Caco-2 (cell line): ENCODE measurements at regions not wholly inside any gene's neighbourhood (a gene's known extent, or its start where the extent isn't known, plus 50 kb on each side); places are given as distances from the start of the nearest gene placed in this dataset.

Experiments used
- BruUV-seq: library from RNA; stranded (reverse); fragments of 400-500 nt; replicated peaks from 2 replicates; lab custom pipeline; 2021; lab: Mats Ljungman, UMichigan
- CTCF ChIA-PET: fragments of 300-600 bp; sonication (Branson Sonifier 250); formaldehyde crosslinking; loops from one replicate; lab custom pipeline; 2022; ENCODE audit warnings: antibody characterized with exemption; lab: Charles Lee
- POLR2A ChIA-PET: fragments of 300-600 bp; sonication (Branson Sonifier 250); formaldehyde crosslinking; loops from one replicate; lab custom pipeline; 2022; ENCODE audit warnings: antibody characterized with exemption; lab: Charles Lee
- DNase-seq, 2 experiments: peaks; one replicate each; pipeline versions ENCODE4 v3.0.0 to v3.0.0-alpha.2; 2020 to 2022
- H3K27me3 ChIP-seq: replicated peaks from 2 replicates; pipeline ENCODE4 v1.6.0; 2011; ENCODE audit warnings: low read length; ENCODE audit not compliant: control insufficient read depth, insufficient read depth
- H3K36me3 ChIP-seq: 2 replicates; pipeline ENCODE4 v1.5.1; 2011; ENCODE audit warnings: low read length; ENCODE audit not compliant: control insufficient read depth, insufficient read depth
- H3K4me1 ChIP-seq: fragments of 250-450 bp; sonication (Bioruptor Pico); 2 replicates; pipeline ENCODE4 v1.5.1; 2020; ENCODE audit warnings: mild to moderate bottlenecking
- H3K4me3 ChIP-seq: 2 replicates; pipeline ENCODE4 v1.5.1; 2011; ENCODE audit warnings: low read depth, mild to moderate bottlenecking, control low read depth, low read length
- H3K9me3 ChIP-seq: fragments of 250-450 bp; sonication (Bioruptor Pico); 2 replicates; pipeline ENCODE4 v1.5.1; 2020; ENCODE audit warnings: mild to moderate bottlenecking, moderate library complexity
- H3K27ac Mint-ChIP-seq: one replicate; pipeline ENCODE4 v1.8.0; 2022; ENCODE audit warnings: mixed read lengths; ENCODE audit not compliant: unreplicated experiment
- H3K27me3 Mint-ChIP-seq: one replicate; pipeline ENCODE4 v1.8.0; 2022; ENCODE audit warnings: mixed read lengths; ENCODE audit not compliant: insufficient read depth, unreplicated experiment
- H3K36me3 Mint-ChIP-seq: one replicate; pipeline ENCODE4 v1.8.0; 2022; ENCODE audit warnings: mild to moderate bottlenecking, mixed read lengths; ENCODE audit not compliant: insufficient read depth, unreplicated experiment
- H3K4me1 Mint-ChIP-seq: one replicate; pipeline ENCODE4 v1.8.0; 2022; ENCODE audit warnings: low read depth, mixed read lengths; ENCODE audit not compliant: unreplicated experiment
- H3K4me3 Mint-ChIP-seq: one replicate; pipeline ENCODE4 v1.8.0; 2022; ENCODE audit warnings: mild to moderate bottlenecking, moderate library complexity, mixed read lengths; ENCODE audit not compliant: unreplicated experiment
- H3K9me3 Mint-ChIP-seq: one replicate; pipeline ENCODE4 v1.8.0; 2022; ENCODE audit warnings: mixed read lengths; ENCODE audit not compliant: unreplicated experiment
- intact Hi-C: fragments of 100-400 bp; cut with micrococcal nuclease; formaldehyde crosslinking; loops from one replicate; pipeline ENCODE4 v1.10.0; 2022; ENCODE audit not compliant: unreplicated experiment
- TF ChIP-seq, protein P1 (sequence below), 2 experiments: fragments of 200-600 bp in 1 of 2; IDR thresholded peaks; 1 replicate in 1 of 2; 2 replicates in 1 of 2; pipeline versions ENCODE4 v1.5.1 to v1.8.0; 2011 to 2022; ENCODE audit warnings: antibody characterized with exemption in 1 of 2, control low read depth in 1 of 2, inconsistent platforms in 1 of 2, low read depth in 1 of 2, low read length in 1 of 2, mild to moderate bottlenecking in 1 of 2, moderate library complexity in 1 of 2; ENCODE audit not compliant: insufficient read depth in 1 of 2, severe bottlenecking in 1 of 2, unreplicated experiment in 1 of 2

DNA sequence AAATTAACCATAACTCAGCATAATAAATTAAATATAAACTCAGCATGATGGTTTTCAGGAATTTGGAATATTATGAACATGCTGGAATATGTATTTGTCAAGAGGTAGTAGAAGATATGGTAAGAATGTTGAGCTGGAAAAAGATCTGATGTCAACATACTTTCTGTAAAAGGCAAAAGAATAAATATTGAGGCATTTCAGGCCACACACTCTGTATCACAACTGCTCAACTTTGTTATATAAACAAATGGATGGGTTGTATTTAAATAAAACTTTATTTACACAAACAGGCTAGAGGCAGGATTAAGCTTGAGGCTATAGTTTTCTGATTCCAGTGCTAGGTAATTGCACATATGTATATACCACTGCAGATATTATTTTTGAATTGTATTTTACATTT, 1409.4 kb downstream of the MRPL39 start:
- no peaks in the 10 kb centered on the region for H3K27me3 ChIP-seq
- no peaks in the 10 kb centered on the region for H3K9me3 Mint-ChIP-seq
- H3K9me3 ChIP-seq = no peaks in the 10 kb centered on the region
- no peaks in the 10 kb centered on the region for H3K36me3 Mint-ChIP-seq
- BruUV-seq = no TSS peak
- H3K4me3 ChIP-seq = no peak overlapping the region
- H3K4me1 Mint-ChIP-seq = no peaks in the 10 kb centered on the region
- no peaks in the 10 kb centered on the region for H3K36me3 ChIP-seq
- no peak overlapping the region for H3K27ac Mint-ChIP-seq
- ChIA-PET POLR2A (no interaction called here), CTCF (no interaction called here)
- TF ChIP-seq, protein P1, sequence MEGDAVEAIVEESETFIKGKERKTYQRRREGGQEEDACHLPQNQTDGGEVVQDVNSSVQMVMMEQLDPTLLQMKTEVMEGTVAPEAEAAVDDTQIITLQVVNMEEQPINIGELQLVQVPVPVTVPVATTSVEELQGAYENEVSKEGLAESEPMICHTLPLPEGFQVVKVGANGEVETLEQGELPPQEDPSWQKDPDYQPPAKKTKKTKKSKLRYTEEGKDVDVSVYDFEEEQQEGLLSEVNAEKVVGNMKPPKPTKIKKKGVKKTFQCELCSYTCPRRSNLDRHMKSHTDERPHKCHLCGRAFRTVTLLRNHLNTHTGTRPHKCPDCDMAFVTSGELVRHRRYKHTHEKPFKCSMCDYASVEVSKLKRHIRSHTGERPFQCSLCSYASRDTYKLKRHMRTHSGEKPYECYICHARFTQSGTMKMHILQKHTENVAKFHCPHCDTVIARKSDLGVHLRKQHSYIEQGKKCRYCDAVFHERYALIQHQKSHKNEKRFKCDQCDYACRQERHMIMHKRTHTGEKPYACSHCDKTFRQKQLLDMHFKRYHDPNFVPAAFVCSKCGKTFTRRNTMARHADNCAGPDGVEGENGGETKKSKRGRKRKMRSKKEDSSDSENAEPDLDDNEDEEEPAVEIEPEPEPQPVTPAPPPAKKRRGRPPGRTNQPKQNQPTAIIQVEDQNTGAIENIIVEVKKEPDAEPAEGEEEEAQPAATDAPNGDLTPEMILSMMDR (IDR thresholded peaks at IDR 0.05; ENCODE audit: insufficient read depth in 1 of 2, low read depth in 1 of 2, low read length in 1 of 2, severe bottlenecking in 1 of 2, unreplicated experiment in 1 of 2) = no peak
- peaks cover 2% of the 10 kb centered on the region for H3K27me3 Mint-ChIP-seq
- no peak for DNase-seq
- H3K4me3 Mint-ChIP-seq = no peak overlapping the region
- H3K4me1 ChIP-seq = no peaks in the 10 kb centered on the region
- intact Hi-C loops = no loop called here

DNA sequence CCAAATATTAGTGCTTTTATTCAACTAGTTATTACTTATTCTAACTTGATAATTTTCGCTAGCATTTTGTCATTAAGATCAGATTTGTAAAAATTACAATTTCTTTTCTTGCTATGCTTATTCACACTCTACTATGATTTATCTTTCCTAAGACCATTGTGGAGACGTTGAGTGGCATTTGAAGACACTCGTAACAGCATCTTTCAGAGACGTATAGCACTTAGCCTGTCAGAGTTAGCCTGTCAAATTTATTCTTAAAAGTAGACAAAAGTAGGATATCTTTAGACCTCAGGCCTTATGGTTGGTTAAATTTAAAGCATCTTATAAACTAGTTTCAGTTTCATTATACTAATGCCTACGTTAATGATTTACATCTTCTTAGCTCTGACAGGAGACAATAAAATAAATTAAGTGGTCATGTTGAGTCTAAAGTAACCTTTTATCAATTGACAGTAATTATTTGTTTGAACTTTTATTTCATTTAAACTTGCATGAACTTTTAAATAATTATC, 1410.1 kb downstream of the MRPL39 start:
- Mint-ChIP-seq H3K4me3 (no peak overlapping the region), H3K27ac (no peak overlapping the region), H3K4me1 (no peaks in the 10 kb centered on the region), H3K9me3 (no peaks in the 10 kb centered on the region), H3K27me3 (peaks cover 4% of the 10 kb centered on the region), H3K36me3 (no peaks in the 10 kb centered on the region)
- no peaks in the 10 kb centered on the region for H3K27me3 ChIP-seq
- POLR2A ChIA-PET = no interaction called here
- DNase-seq = no peak
- TF ChIP-seq, protein P1 (IDR thresholded peaks at IDR 0.05; ENCODE audit: insufficient read depth in 1 of 2, low read depth in 1 of 2, low read length in 1 of 2, severe bottlenecking in 1 of 2, unreplicated experiment in 1 of 2) = no peak
- no peaks in the 10 kb centered on the region for H3K9me3 ChIP-seq
- H3K36me3 ChIP-seq = no peaks in the 10 kb centered on the region
- CTCF ChIA-PET = no interaction called here
- no peak overlapping the region for H3K4me3 ChIP-seq
- intact Hi-C loops = no loop called here
- no TSS peak for BruUV-seq
- no peaks in the 10 kb centered on the region for H3K4me1 ChIP-seq

DNA sequence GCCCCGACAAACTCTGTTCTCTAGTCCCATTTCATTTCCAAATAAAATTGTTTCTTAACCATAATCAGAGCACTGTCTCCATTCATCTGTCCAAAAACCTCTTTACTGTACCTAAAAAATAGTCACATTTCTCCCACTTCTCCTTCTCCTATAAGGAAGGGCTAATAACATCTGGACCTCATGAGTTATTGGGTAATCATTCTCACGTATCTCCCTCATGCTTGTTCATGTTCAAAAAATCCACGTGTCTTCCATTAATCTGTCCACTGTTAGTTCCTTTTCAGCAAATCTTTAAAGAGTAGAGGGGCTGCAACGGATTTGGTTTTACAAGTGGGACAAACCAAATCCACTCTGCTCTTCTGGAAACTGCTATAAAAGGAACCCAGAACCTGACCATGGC, 1418.8 kb downstream of the MRPL39 start:
- Mint-ChIP-seq H3K4me3 (no peak overlapping the region), H3K9me3 (no peaks in the 10 kb centered on the region), H3K27ac (no peak overlapping the region), H3K36me3 (no peaks in the 10 kb centered on the region), H3K4me1 (no peaks in the 10 kb centered on the region), H3K27me3 (peaks cover 4% of the 10 kb centered on the region)
- ChIA-PET CTCF (no interaction called here), POLR2A (no interaction called here)
- no peak for DNase-seq
- H3K4me1 ChIP-seq = no peaks in the 10 kb centered on the region
- BruUV-seq = no TSS peak
- no peak overlapping the region for H3K4me3 ChIP-seq
- TF ChIP-seq, protein P1 (IDR thresholded peaks at IDR 0.05; ENCODE audit: insufficient read depth in 1 of 2, low read depth in 1 of 2, low read length in 1 of 2, severe bottlenecking in 1 of 2, unreplicated experiment in 1 of 2) = no peak
- intact Hi-C loops = no loop called here
- no peaks in the 10 kb centered on the region for H3K27me3 ChIP-seq
- H3K9me3 ChIP-seq = no peaks in the 10 kb centered on the region
- H3K36me3 ChIP-seq = no peaks in the 10 kb centered on the region
